SH-SY5Y (cell line): ENCODE measurements at regions not wholly inside any gene's neighbourhood (a gene's known extent, or its start where the extent isn't known, plus 50 kb on each side); places are given as distances from the start of the nearest gene placed in this dataset.

ENCODE experiments used
- GATA2 ChIP-seq: IDR thresholded peaks from 2 replicates; pipeline ENCODE4 v1.6.1; 2011; ENCODE audit warnings: mild to moderate bottlenecking, low read depth, low read length
- GATA3 ChIP-seq: IDR thresholded peaks from 2 replicates; pipeline ENCODE4 v1.6.1; 2011; ENCODE audit warnings: low read depth, mild to moderate bottlenecking, low read length, moderate library complexity

DNA sequence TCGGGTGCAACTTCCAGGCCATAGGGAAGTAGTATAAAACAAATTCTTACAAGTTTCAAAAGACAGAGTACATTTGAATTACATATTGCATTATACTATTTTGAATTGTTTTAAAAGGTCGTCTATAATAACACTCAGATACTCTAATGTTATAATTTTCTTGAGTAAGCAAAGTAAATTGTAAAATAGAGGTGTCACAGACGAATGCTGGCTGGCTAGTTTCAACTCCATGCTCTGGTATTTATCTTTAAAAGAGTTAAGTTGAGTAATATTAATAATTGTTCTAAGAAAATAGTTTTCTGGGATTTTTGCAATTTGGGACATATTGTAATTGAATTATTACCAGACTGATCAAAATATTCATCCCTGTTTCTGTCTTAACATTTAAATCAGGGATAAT, 764.9 kb downstream of the TECRL start:
- TF ChIP-seq GATA2, result no peak
- TF ChIP-seq GATA3, result no peak
